ENCODE measurements at regions not wholly inside any gene's neighbourhood (a gene's known extent, or its start where the extent isn't known, plus 50 kb on each side); places are given as distances from the start of the nearest gene placed in this dataset.

- Histone ChIP-seq H3K9me3 (no peaks in the 10 kb centered on the region), H3K4me3 (no peak overlapping the region), H3K4me1 (no peaks in the 10 kb centered on the region), H3K27me3 (no peaks in the 10 kb centered on the region), H3K36me3 (no peaks in the 10 kb centered on the region), H3K27ac (no peak overlapping the region)
- 62 to 81% methylated on average over 1 of the region's 1 CpG for WGBS, 2 donors
- TF ChIP-seq CTCF (IDR thresholded peaks at IDR 0.05) = no peak
- TF ChIP-seq POLR2AphosphoS5 (IDR thresholded peaks at IDR 0.05) = no peak
- no peak for TF ChIP-seq EP300 (IDR thresholded peaks at IDR 0.05)
- no peak for TF ChIP-seq POLR2A (IDR thresholded peaks at IDR 0.05)
- DNase-seq = no peak
- intact Hi-C loops (cut with DNase I) = no loop called here
Observed at GRCh38 chr1:189816558-189816957, 661.1 kb downstream of the BRINP3 start.

- no peaks in the 10 kb centered on the region for H3K4me1 ChIP-seq
- H3K27me3 ChIP-seq = no peaks in the 10 kb centered on the region
- no peak overlapping the region for H3K4me3 ChIP-seq
- H3K36me3 ChIP-seq = no peaks in the 10 kb centered on the region
- TF ChIP-seq CTCF (IDR thresholded peaks at IDR 0.05) (no peak), POLR2A (IDR thresholded peaks at IDR 0.05) (no peak), POLR2AphosphoS5 (IDR thresholded peaks at IDR 0.05) (no peak), EP300 (IDR thresholded peaks at IDR 0.05) (no peak)
- H3K27ac ChIP-seq = no peak overlapping the region
- 43 to 69% methylated on average over 2 of the region's 2 CpGs for WGBS, 2 donors
- no peak for DNase-seq
- intact Hi-C loops (cut with DNase I) = no loop called here
- no peaks in the 10 kb centered on the region for H3K9me3 ChIP-seq
Observed at GRCh38 chr1:189819751-189820150, 657.9 kb downstream of the BRINP3 start.

DNA sequence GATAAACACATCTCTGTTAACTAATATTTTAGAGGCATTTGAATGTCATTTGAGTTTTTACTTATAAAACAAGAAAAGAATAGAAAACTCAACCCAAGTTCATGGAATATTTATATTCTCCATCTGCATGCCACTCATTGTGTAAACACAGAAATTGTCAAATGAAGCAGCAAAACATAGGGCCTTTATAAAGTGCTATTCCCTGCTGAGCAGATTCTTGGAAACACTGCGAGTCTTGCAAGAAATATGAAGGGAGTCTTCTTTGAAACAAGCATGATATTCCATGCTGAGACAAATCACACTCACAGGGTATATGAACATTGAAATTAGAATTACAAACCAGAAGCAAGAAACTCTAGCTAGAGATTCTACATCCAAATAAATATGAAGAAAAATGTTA lies 655.8 kb downstream of the BRINP3 start:
- DNase-seq = no peak
- H3K36me3 ChIP-seq = no peaks in the 10 kb centered on the region
- H3K4me3 ChIP-seq = no peak overlapping the region
- H3K4me1 ChIP-seq = no peaks in the 10 kb centered on the region
- H3K9me3 ChIP-seq = no peaks in the 10 kb centered on the region
- TF ChIP-seq CTCF (IDR thresholded peaks at IDR 0.05) = no peak
- no peak for TF ChIP-seq POLR2AphosphoS5 (IDR thresholded peaks at IDR 0.05)
- TF ChIP-seq EP300 (IDR thresholded peaks at IDR 0.05) = no peak
- no peak for TF ChIP-seq POLR2A (IDR thresholded peaks at IDR 0.05)
- WGBS, 2 donors = 0 to 32% methylated on average over 1 of the region's 1 CpG
- intact Hi-C loops (cut with DNase I) = no loop called here
- no peak overlapping the region for H3K27ac ChIP-seq
- no peaks in the 10 kb centered on the region for H3K27me3 ChIP-seq

- Histone ChIP-seq H3K4me3 (no peak overlapping the region), H3K36me3 (no peaks in the 10 kb centered on the region), H3K27ac (no peak overlapping the region), H3K9me3 (no peaks in the 10 kb centered on the region), H3K4me1 (no peaks in the 10 kb centered on the region), H3K27me3 (no peaks in the 10 kb centered on the region)
- DNase-seq = no peak
- TF ChIP-seq CTCF (IDR thresholded peaks at IDR 0.05) (no peak), EP300 (IDR thresholded peaks at IDR 0.05) (no peak), POLR2A (IDR thresholded peaks at IDR 0.05) (no peak), POLR2AphosphoS5 (IDR thresholded peaks at IDR 0.05) (no peak)
- intact Hi-C loops (cut with DNase I) = no loop called here
- WGBS, 2 donors = 65 to 73% methylated on average over 4 of the region's 4 CpGs
Observed at GRCh38 chr1:189834813-189835212, 642.9 kb downstream of the BRINP3 start.

DNA sequence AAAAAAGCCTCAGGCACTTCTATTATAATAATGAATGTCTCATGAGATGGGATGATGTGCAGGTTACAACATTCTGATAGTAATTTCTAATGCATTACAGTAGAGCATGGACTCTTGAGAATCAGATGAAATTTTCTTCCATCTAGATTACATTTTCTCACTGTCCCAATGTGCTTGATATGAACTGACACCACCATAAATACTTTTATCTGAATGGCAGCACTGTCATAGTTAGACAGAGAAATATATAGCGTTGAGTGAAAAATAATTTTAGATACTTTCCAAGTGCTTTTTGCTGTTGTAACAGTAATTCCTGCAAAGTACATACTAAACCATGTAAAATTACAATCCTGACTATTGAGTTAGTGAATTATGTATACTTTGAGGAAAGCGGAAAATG lies 630.1 kb downstream of the BRINP3 start:
- Histone ChIP-seq H3K4me1 (no peaks in the 10 kb centered on the region), H3K4me3 (no peak overlapping the region), H3K9me3 (no peaks in the 10 kb centered on the region), H3K27me3 (no peaks in the 10 kb centered on the region), H3K27ac (no peak overlapping the region), H3K36me3 (no peaks in the 10 kb centered on the region)
- intact Hi-C loops (cut with DNase I) = no loop called here
- DNase-seq = no peak
- 90 to 92% methylated on average over 2 of the region's 2 CpGs for WGBS, 2 donors
- TF ChIP-seq POLR2A (IDR thresholded peaks at IDR 0.05) (no peak), EP300 (IDR thresholded peaks at IDR 0.05) (no peak), CTCF (IDR thresholded peaks at IDR 0.05) (no peak), POLR2AphosphoS5 (IDR thresholded peaks at IDR 0.05) (no peak)

Data from sigmoid colon (tissue), 6 donors.